Osteoblast (primary cell): ENCODE measurements at regions not wholly inside any gene's neighbourhood (a gene's known extent, or its start where the extent isn't known, plus 50 kb on each side); places are given as distances from the start of the nearest gene placed in this dataset.

Source experiments
- DNase-seq: peaks from one replicate; pipeline ENCODE4 v3.0.0; 2011; ENCODE audit warnings: low spot score, mixed read lengths; ENCODE audit not compliant: insufficient read length; ENCODE audit errors: missing footprints
- H2AFZ ChIP-seq: 2 replicates; pipeline ENCODE4 v1.6.0; 2011; ENCODE audit warnings: mild to moderate bottlenecking, low read length
- H3K27ac ChIP-seq: 2 replicates; pipeline ENCODE4 v1.5.1; 2011; ENCODE audit warnings: mild to moderate bottlenecking, low read depth, low read length, moderate library complexity
- H3K27me3 ChIP-seq: 2 replicates; pipeline ENCODE4 v1.6.0; 2012; ENCODE audit warnings: mild to moderate bottlenecking, control low read depth, inconsistent platforms, low read length, moderate library complexity; ENCODE audit not compliant: insufficient read depth
- H3K36me3 ChIP-seq: 2 replicates; pipeline ENCODE4 v1.5.1; 2011; ENCODE audit warnings: mild to moderate bottlenecking, low read length, control low read depth, moderate library complexity; ENCODE audit not compliant: insufficient read depth
- H3K4me1 ChIP-seq: 2 replicates; pipeline ENCODE4 v1.5.1; 2011; ENCODE audit warnings: mild to moderate bottlenecking, low read length, control low read depth, moderate library complexity; ENCODE audit not compliant: insufficient read depth
- H3K4me2 ChIP-seq: 2 replicates; pipeline ENCODE4 v1.6.0; 2011; ENCODE audit warnings: mild to moderate bottlenecking, low read length; ENCODE audit not compliant: insufficient read depth
- H3K4me3 ChIP-seq: fragments of 200-600 bp; sonication (generic); 3 replicates; pipeline ENCODE4 v1.5.1; 2012; ENCODE audit warnings: mild to moderate bottlenecking, low read length, inconsistent platforms; ENCODE audit not compliant: insufficient read depth
- H3K79me2 ChIP-seq: 2 replicates; pipeline ENCODE4 v1.6.0; 2012; ENCODE audit warnings: mild to moderate bottlenecking, low read length, control low read depth, inconsistent platforms; ENCODE audit not compliant: insufficient read depth
- H3K9me3 ChIP-seq: 2 replicates; pipeline ENCODE4 v1.5.1; 2011; ENCODE audit warnings: low read depth, low read length, control low read depth
- H4K20me1 ChIP-seq: 2 replicates; pipeline ENCODE4 v1.6.0; 2012; ENCODE audit warnings: mild to moderate bottlenecking, low read length, control low read depth; ENCODE audit not compliant: insufficient read depth
- CTCF ChIP-seq: IDR thresholded peaks from 2 replicates; pipeline ENCODE4 v1.5.1; 2011; ENCODE audit warnings: mild to moderate bottlenecking, low read depth, low read length, moderate library complexity; ENCODE audit errors: extremely low read depth

- no peak overlapping the region for H2AFZ ChIP-seq
- no peak overlapping the region for H3K4me2 ChIP-seq
These were observed 445.5 kb upstream of the SGCG start for GRCh38 chr13:22735011-22735995.

GRCh38 chr13:22736084-22736767 is 444.6 kb upstream of the SGCG start:
- TF ChIP-seq CTCF: no peak
- Histone ChIP-seq H3K4me1 (no peaks in the 10 kb centered on the region), H4K20me1 (no peaks in the 10 kb centered on the region), H2AFZ (no peak overlapping the region), H3K4me2 (no peak overlapping the region), H3K9me3 (no peaks in the 10 kb centered on the region), H3K27ac (no peak overlapping the region), H3K27me3 (no peaks in the 10 kb centered on the region), H3K79me2 (no peaks in the 10 kb centered on the region), H3K4me3 (no peak overlapping the region), H3K36me3 (no peaks in the 10 kb centered on the region)
- DNase-seq: no peak

More at GRCh38 chr13:22735011-22735995, 445.5 kb upstream of the SGCG start:
- Histone ChIP-seq H3K36me3 (no peaks in the 10 kb centered on the region), H3K27me3 (no peaks in the 10 kb centered on the region), H3K4me3 (no peak overlapping the region), H3K4me1 (no peaks in the 10 kb centered on the region), H3K79me2 (no peaks in the 10 kb centered on the region), H4K20me1 (no peaks in the 10 kb centered on the region), H3K9me3 (no peaks in the 10 kb centered on the region), H3K27ac (no peak overlapping the region)
- TF ChIP-seq CTCF: no peak
- DNase-seq: peak; percentile 15

- Histone ChIP-seq H3K4me3 (no peak overlapping the region), H3K9me3 (no peaks in the 10 kb centered on the region), H2AFZ (no peak overlapping the region), H3K4me2 (no peak overlapping the region), H3K36me3 (no peaks in the 10 kb centered on the region), H3K4me1 (no peaks in the 10 kb centered on the region), H3K27me3 (no peaks in the 10 kb centered on the region), H3K79me2 (no peaks in the 10 kb centered on the region), H4K20me1 (no peaks in the 10 kb centered on the region), H3K27ac (no peak overlapping the region)
- TF ChIP-seq CTCF: no peak
- no peak for DNase-seq
These were observed 444.0 kb upstream of the SGCG start for GRCh38 chr13:22736768-22737092.

GRCh38 chr13:22738357-22738756 is 442.4 kb upstream of the SGCG start:
- Histone ChIP-seq H3K4me1 (no peaks in the 10 kb centered on the region), H3K36me3 (no peaks in the 10 kb centered on the region), H3K4me3 (no peak overlapping the region), H3K9me3 (no peaks in the 10 kb centered on the region), H3K27me3 (no peaks in the 10 kb centered on the region), H2AFZ (no peak overlapping the region), H3K4me2 (no peak overlapping the region), H3K79me2 (no peaks in the 10 kb centered on the region), H3K27ac (no peak overlapping the region), H4K20me1 (no peaks in the 10 kb centered on the region)
- no peak for DNase-seq
- no peak for TF ChIP-seq CTCF
